NCI-H2196 (cell line): ENCODE measurements at regions not wholly inside any gene's neighbourhood (a gene's known extent, or its start where the extent isn't known, plus 50 kb on each side); places are given as distances from the start of the nearest gene placed in this dataset.

Source experiments
- DNase-seq: peaks from one replicate; lab custom pipeline; 2025; ENCODE audit not compliant: unreplicated experiment; lab: John Stamatoyannopoulos, UW

GRCh38 chr6:139486476-139486799 lies 112.0 kb upstream of the CITED2 start:
- no peak for DNase-seq

DNA sequence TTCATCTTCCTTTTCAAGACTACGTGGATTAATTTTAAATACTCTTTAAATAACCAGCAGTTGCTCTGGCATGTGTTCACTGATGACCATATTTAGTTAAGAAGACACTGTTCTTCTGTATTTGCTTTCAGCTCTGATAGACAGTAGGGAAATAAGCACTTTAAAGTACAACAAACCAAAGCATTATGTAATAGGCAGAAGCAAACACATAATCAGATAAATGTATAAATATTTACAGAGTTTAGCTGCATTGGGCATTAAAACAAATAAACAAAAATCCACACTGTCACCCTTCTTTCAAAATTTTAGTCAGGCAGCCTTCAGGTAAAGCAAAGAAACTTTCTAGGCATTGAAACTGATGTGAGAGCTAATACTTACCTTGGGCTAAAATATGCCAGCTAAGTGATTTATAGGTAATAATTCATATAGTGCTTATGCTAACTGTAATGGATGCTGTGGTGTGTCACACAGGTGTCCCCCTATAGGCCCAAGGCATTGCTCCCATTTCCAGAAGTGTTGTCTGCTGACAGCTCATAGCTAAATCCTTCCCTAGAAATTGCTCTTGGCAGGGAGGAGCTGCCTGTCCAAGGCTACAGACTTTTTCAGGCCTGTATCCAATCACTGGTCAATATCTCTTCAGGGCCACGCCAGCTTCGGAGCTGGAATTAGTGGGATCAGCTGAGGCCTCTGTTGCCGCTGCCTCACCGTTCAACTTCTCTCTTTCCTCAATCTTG lies 111.5 kb upstream of the CITED2 start:
- no peak for DNase-seq

DNA sequence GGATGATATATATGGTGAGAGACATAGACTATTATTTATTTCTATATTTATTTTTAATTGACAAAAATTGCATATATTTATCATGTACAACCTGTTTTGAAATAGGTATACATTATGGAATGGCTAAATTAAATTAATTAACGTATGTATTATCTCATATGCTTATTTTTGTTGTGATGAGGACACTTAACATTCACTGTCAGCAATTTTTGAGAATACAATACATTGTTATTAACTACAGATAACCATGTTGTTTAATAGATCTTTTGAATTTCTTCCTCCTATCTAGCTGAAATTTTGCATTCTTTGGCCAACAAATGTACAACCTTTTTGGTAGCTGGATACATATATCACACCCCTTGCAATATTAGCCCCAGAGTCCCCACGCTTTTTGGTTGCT lies 110.7 kb upstream of the CITED2 start:
- DNase-seq, result no peak

- no peak for DNase-seq
Measured at GRCh38 chr6:139483079-139483478, 108.6 kb upstream of the CITED2 start.

- DNase-seq, result no peak
Measured at GRCh38 chr6:139482287-139482686, 107.8 kb upstream of the CITED2 start.

- DNase-seq, result no peak
Measured at GRCh38 chr6:139480356-139481165, 106.1 kb upstream of the CITED2 start.

DNA sequence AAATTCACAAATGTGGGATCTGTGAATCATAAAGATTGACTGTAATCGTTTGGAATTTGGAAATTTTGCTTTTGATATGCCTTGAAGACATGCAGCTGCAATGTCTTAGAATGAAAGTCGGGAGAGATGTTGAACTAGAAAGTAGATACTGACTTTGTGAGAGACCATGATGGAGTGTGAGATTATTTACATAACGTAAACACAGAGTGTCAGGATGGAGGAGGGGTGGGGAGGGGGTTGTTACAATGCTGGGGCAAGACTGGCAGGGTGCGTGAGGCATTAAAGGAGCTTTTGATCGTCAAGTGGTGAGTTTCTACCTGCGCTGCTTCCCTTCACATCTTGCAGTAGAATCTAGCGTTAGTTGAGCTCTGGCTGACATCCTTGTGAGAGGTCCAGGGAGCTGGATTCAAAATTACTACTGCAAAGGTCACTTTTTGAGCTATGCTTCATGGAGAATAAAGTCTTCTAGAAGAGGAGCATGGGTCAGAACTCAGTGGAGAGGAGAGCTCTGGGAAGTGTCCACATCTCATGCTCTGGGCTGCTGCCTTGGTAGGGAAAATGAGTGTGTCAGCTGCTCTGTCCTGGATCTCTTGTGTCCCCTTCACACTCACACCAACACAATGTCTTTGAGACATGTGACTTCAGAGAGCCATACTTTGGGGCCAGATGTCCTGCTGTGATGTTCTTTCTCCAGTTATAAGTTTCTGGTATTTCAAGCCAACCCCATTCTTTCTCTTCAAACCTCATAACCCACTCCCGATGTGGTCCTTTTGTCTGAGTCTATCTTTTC lies 105.2 kb upstream of the CITED2 start:
- DNase-seq, result no peak

GRCh38 chr6:139475646-139476045 lies 101.2 kb upstream of the CITED2 start:
- no peak for DNase-seq

GRCh38 chr6:139475241-139475640 lies 100.8 kb upstream of the CITED2 start:
- DNase-seq, result no peak

GRCh38 chr6:139474145-139475108 lies 100.0 kb upstream of the CITED2 start:
- no peak for DNase-seq

GRCh38 chr6:139473731-139474130 lies 99.3 kb upstream of the CITED2 start:
- no peak for DNase-seq

DNA sequence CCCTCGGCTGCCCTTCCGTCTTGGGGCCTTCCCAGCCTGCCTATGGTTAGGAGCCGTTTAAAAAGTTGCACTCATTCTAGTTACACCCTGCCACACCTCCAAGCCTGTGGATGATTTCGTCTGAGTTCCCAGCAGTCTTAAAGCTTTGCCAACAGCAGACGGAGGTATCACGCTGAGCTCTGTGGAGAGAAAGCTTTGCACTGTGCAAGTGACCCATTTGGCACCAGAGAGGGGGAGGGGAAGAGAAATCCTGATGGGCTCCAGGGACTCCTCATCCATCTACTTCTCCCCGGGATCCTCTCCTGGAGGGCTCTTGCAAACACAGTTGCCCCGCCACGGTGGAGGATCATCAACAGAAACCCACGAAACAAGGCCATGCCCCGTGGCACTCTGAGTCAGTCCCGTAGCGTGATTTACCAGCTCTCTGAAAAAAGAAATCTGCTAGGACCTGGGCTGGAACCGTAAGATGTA lies 98.8 kb upstream of the CITED2 start:
- DNase-seq, result no peak

GRCh38 chr6:139472351-139473015 lies 98.0 kb upstream of the CITED2 start:
- DNase-seq, result no peak

- DNase-seq, result no peak
Measured at GRCh38 chr6:139470997-139471396, 96.5 kb upstream of the CITED2 start.

GRCh38 chr6:139468178-139468819 lies 93.9 kb upstream of the CITED2 start:
- DNase-seq, result no peak

GRCh38 chr6:139457476-139457875 lies 83.0 kb upstream of the CITED2 start:
- no peak for DNase-seq

- DNase-seq, result no peak
Measured at GRCh38 chr6:139452148-139452876, 77.9 kb upstream of the CITED2 start.

DNA sequence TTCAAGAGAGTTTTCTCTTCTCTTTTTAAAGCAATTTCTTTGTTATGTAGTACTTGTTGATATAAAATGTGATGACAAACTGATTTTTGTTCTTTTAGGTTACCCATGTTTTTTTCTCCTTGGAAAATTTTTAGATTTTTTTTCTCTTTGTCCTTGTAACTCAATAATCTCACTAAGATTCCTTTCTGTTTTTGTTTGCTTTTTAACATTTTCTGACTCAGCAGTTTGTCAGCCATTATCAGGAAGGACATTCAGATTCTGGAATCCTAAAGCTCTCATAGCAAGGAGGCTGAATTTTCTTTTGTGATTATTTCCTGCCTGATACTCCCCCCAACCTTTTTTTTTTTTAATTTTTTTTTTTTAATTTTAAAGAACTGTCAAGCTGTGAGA lies 75.2 kb upstream of the CITED2 start:
- no peak for DNase-seq
